PC-3 (cell line): ENCODE measurements at regions not wholly inside any gene's neighbourhood (a gene's known extent, or its start where the extent isn't known, plus 50 kb on each side); places are given as distances from the start of the nearest gene placed in this dataset.

Source experiments
- ATAC-seq: fragments of 200-7000 bp; cut with Tn5 transposase; 2 replicates; pipeline ENCODE4 v1.9.1; 2020; ENCODE audit warnings: mild to moderate bottlenecking, moderate library complexity
- BruUV-seq: library from RNA; stranded (reverse); fragments of 400-500 nt; replicated peaks from 2 replicates; lab custom pipeline; 2021; lab: Mats Ljungman, UMichigan
- CTCF ChIA-PET: fragments of 300-600 bp; sonication (Branson Sonifier 250); formaldehyde crosslinking; loops from one replicate; lab custom pipeline; 2022; ENCODE audit warnings: antibody characterized with exemption; lab: Charles Lee
- POLR2A ChIA-PET: fragments of 300-600 bp; sonication (Branson Sonifier 250); formaldehyde crosslinking; loops from one replicate; lab custom pipeline; 2022; ENCODE audit warnings: antibody characterized with exemption; ENCODE audit not compliant: unreplicated experiment; lab: Charles Lee
- DNase-seq: peaks from one replicate; pipeline ENCODE4 v3.0.0-alpha.2; 2015
- H2AFZ ChIP-seq: fragments of 300-600 bp; sonication (generic); 2 replicates; pipeline ENCODE4 v1.6.0; 2016; ENCODE audit warnings: antibody characterized with exemption, low read length
- H3F3A ChIP-seq: fragments of 300-600 bp; sonication (generic); one replicate; pipeline ENCODE4 v1.6.0; 2017; ENCODE audit warnings: antibody characterized with exemption, low read length, control low read depth, mild to moderate bottlenecking; ENCODE audit not compliant: unreplicated experiment
- H3K27ac ChIP-seq: fragments of 300-600 bp; sonication (generic); 2 replicates; pipeline ENCODE4 v1.5.1; 2016; ENCODE audit warnings: mild to moderate bottlenecking, low read length
- H3K27me3 ChIP-seq: fragments of 300-600 bp; sonication (generic); 2 replicates; pipeline ENCODE4 v1.6.1; 2016; ENCODE audit warnings: low read length, mixed read lengths
- H3K36me3 ChIP-seq: fragments of 300-600 bp; sonication (generic); 2 replicates; pipeline ENCODE4 v1.6.1; 2016; ENCODE audit warnings: low read depth, mixed run types, low read length, mixed read lengths
- H3K4me1 ChIP-seq: fragments of 300-600 bp; sonication (generic); 2 replicates; pipeline ENCODE4 v1.5.1; 2016; ENCODE audit warnings: low read length; ENCODE audit not compliant: insufficient read depth
- H3K4me2 ChIP-seq: fragments of 300-600 bp; sonication (generic); 2 replicates; pipeline ENCODE4 v1.6.0; 2016; ENCODE audit warnings: low read length
- H3K4me3 ChIP-seq: fragments of 300-600 bp; sonication (generic); 2 replicates; pipeline ENCODE4 v1.5.1; 2016; ENCODE audit warnings: mild to moderate bottlenecking, low read length, mixed read lengths
- H3K79me2 ChIP-seq: fragments of 300-600 bp; sonication (generic); 2 replicates; pipeline ENCODE4 v1.6.1; 2017; ENCODE audit warnings: low read length, mixed read lengths
- H3K9ac ChIP-seq: fragments of 300-600 bp; sonication (generic); 2 replicates; pipeline ENCODE4 v1.6.0; 2016; ENCODE audit warnings: mild to moderate bottlenecking, low read length
- H3K9me2 ChIP-seq: fragments of 300-600 bp; sonication (generic); replicated peaks from 2 replicates; pipeline ENCODE4 v1.6.1; 2016; ENCODE audit warnings: mixed run types, low read length, mixed read lengths
- H3K9me3 ChIP-seq: fragments of 300-600 bp; sonication (generic); 2 replicates; pipeline ENCODE4 v1.6.1; 2016; ENCODE audit warnings: low read length, mixed read lengths
- H4K20me1 ChIP-seq: fragments of 300-600 bp; sonication (generic); 2 replicates; pipeline ENCODE4 v1.6.1; 2016; ENCODE audit warnings: low read length, mixed read lengths
- CTCF ChIP-seq: fragments of 300-600 bp; sonication (generic); conservative IDR thresholded peaks from 2 replicates; pipeline ENCODE4 v1.5.1; 2017; ENCODE audit warnings: antibody characterized with exemption, low read depth, mild to moderate bottlenecking, low read length
- EZH2 ChIP-seq: fragments of 300-600 bp; sonication (generic); IDR thresholded peaks from one replicate; pipeline ENCODE4 v1.6.1; 2017; ENCODE audit warnings: antibody characterized with exemption, mild to moderate bottlenecking, low read length; ENCODE audit not compliant: unreplicated experiment
- EZH2phosphoT487 ChIP-seq: fragments of 300-600 bp; sonication (generic); IDR thresholded peaks from 2 replicates; pipeline ENCODE4 v1.6.1; 2018; ENCODE audit warnings: mild to moderate bottlenecking, antibody characterized with exemption, low read length, borderline replicate concordance
- intact Hi-C: fragments of 100-400 bp; cut with micrococcal nuclease; formaldehyde crosslinking; loops from 2 replicates; pipeline ENCODE4 v1.9.0; 2023

- no peaks in the 10 kb centered on the region for H3K36me3 ChIP-seq
- no peak overlapping the region for H3K4me3 ChIP-seq
- TF ChIP-seq EZH2 (no peak), CTCF (no peak), EZH2phosphoT487 (no peak)
- no peaks in the 10 kb centered on the region for H3K9me3 ChIP-seq
- H3K4me2 ChIP-seq = no peak overlapping the region
- ATAC-seq = no peak
- no peaks in the 10 kb centered on the region for H3F3A ChIP-seq
- intact Hi-C loops = no loop called here
- no peak overlapping the region for H2AFZ ChIP-seq
- no peak overlapping the region for H3K9ac ChIP-seq
- no peak overlapping the region for H3K27ac ChIP-seq
- H3K4me1 ChIP-seq = no peaks in the 10 kb centered on the region
- no peaks in the 10 kb centered on the region for H3K79me2 ChIP-seq
- peaks cover 38% of the 10 kb centered on the region for H3K27me3 ChIP-seq
- H4K20me1 ChIP-seq = no peaks in the 10 kb centered on the region
- ChIA-PET CTCF (no interaction called here), POLR2A (no interaction called here)
- no TSS peak for BruUV-seq
- H3K9me2 ChIP-seq = no peaks in the 10 kb centered on the region
- no peak for DNase-seq
Measured at GRCh38 chr13:100922599-100922998, 248.0 kb upstream of the TMTC4 start.

- DNase-seq = no peak
- intact Hi-C loops = no loop called here
- no peaks in the 10 kb centered on the region for H3K4me1 ChIP-seq
- no peak for ATAC-seq
- H3F3A ChIP-seq = no peaks in the 10 kb centered on the region
- no peak overlapping the region for H3K27ac ChIP-seq
- no peaks in the 10 kb centered on the region for H3K9me3 ChIP-seq
- H3K36me3 ChIP-seq = no peaks in the 10 kb centered on the region
- H4K20me1 ChIP-seq = no peaks in the 10 kb centered on the region
- BruUV-seq = no TSS peak
- peaks cover 46% of the 10 kb centered on the region for H3K27me3 ChIP-seq
- H2AFZ ChIP-seq = no peak overlapping the region
- TF ChIP-seq EZH2 = no peak
- no peak for TF ChIP-seq EZH2phosphoT487
- no peak for TF ChIP-seq CTCF
- H3K79me2 ChIP-seq = no peaks in the 10 kb centered on the region
- CTCF ChIA-PET = no interaction called here
- no peak overlapping the region for H3K4me3 ChIP-seq
- H3K4me2 ChIP-seq = no peak overlapping the region
- no peak overlapping the region for H3K9ac ChIP-seq
- H3K9me2 ChIP-seq = no peaks in the 10 kb centered on the region
- POLR2A ChIA-PET = no interaction called here
Measured at GRCh38 chr13:100921139-100921538, 246.5 kb upstream of the TMTC4 start.

- no peak overlapping the region for H3K4me2 ChIP-seq
- H3K9ac ChIP-seq = no peak overlapping the region
- no TSS peak for BruUV-seq
- no peak overlapping the region for H3K4me3 ChIP-seq
- DNase-seq (no peak), ATAC-seq (no peak)
- no peak overlapping the region for H2AFZ ChIP-seq
- H3K4me1 ChIP-seq = no peaks in the 10 kb centered on the region
- no peaks in the 10 kb centered on the region for H3K9me2 ChIP-seq
- no peaks in the 10 kb centered on the region for H3F3A ChIP-seq
- no peak for TF ChIP-seq EZH2phosphoT487
- TF ChIP-seq CTCF = no peak
- no peak for TF ChIP-seq EZH2
- no peaks in the 10 kb centered on the region for H4K20me1 ChIP-seq
- no peak overlapping the region for H3K27ac ChIP-seq
- intact Hi-C loops = no loop called here
- peaks cover 69% of the 10 kb centered on the region for H3K27me3 ChIP-seq
- POLR2A ChIA-PET = no interaction called here
- no peaks in the 10 kb centered on the region for H3K79me2 ChIP-seq
- no peaks in the 10 kb centered on the region for H3K9me3 ChIP-seq
- no peaks in the 10 kb centered on the region for H3K36me3 ChIP-seq
- CTCF ChIA-PET = no interaction called here
Measured at GRCh38 chr13:100917011-100917410, 242.4 kb upstream of the TMTC4 start.
